ENCODE measurements at regions not wholly inside any gene's neighbourhood (a gene's known extent, or its start where the extent isn't known, plus 50 kb on each side); places are given as distances from the start of the nearest gene placed in this dataset.

- TF ChIP-seq POLR2AphosphoS5 (IDR thresholded peaks at IDR 0.05; ENCODE audit: low read depth) (no peak), CTCF (IDR thresholded peaks at IDR 0.05; ENCODE audit: insufficient read depth, low read length) (no peak), SPI1 (IDR thresholded peaks at IDR 0.05; ENCODE audit: borderline replicate concordance, low read depth) (no peak)
Measured at GRCh38 chr14:97582022-97582421, 784.8 kb downstream of the VRK1 start.
